OCI-LY1 (cell line): ENCODE measurements at regions not wholly inside any gene's neighbourhood (a gene's known extent, or its start where the extent isn't known, plus 50 kb on each side); places are given as distances from the start of the nearest gene placed in this dataset.

ENCODE experiments used
- H2AFZ ChIP-seq: fragments of 200-600 bp; sonication (generic), shearing (Covaris generic); 2 replicates; pipeline ENCODE4 v1.6.0; 2014; ENCODE audit warnings: antibody characterized with exemption, mild to moderate bottlenecking, low read length
- H3F3A ChIP-seq: fragments of 200-600 bp; sonication (generic), shearing (Covaris generic); 2 replicates; pipeline ENCODE4 v1.6.0; 2014; ENCODE audit warnings: mild to moderate bottlenecking, antibody characterized with exemption, low read length, moderate library complexity; ENCODE audit not compliant: insufficient read depth
- H3K27ac ChIP-seq: fragments of 200-600 bp; sonication (generic); 2 replicates; pipeline ENCODE4 v1.5.1; 2014; ENCODE audit warnings: low read length, mixed run types, mild to moderate bottlenecking, low read depth; ENCODE audit not compliant: poor library complexity, severe bottlenecking
- H3K27me3 ChIP-seq: fragments of 200-600 bp; sonication (generic); 2 replicates; pipeline ENCODE4 v1.6.0; 2014; ENCODE audit warnings: antibody characterized with exemption, mild to moderate bottlenecking, low read length, moderate library complexity; ENCODE audit not compliant: insufficient read depth
- H3K36me3 ChIP-seq: fragments of 200-600 bp; sonication (generic); 2 replicates; pipeline ENCODE4 v1.6.1; 2014; ENCODE audit warnings: mild to moderate bottlenecking, antibody characterized with exemption, low read length, moderate library complexity, mixed read lengths; ENCODE audit not compliant: insufficient read depth
- H3K4me1 ChIP-seq: fragments of 200-600 bp; sonication (generic); 2 replicates; pipeline ENCODE4 v1.5.1; 2014; ENCODE audit warnings: mild to moderate bottlenecking, low read length, moderate library complexity; ENCODE audit not compliant: insufficient read depth, severe bottlenecking
- H3K4me2 ChIP-seq: fragments of 200-600 bp; sonication (generic), shearing (Covaris generic); 2 replicates; pipeline ENCODE4 v1.6.1; 2014; ENCODE audit warnings: low read length
- H3K4me3 ChIP-seq: fragments of 200-600 bp; sonication (generic); 2 replicates; pipeline ENCODE4 v1.5.1; 2014; ENCODE audit warnings: low read length, low read depth, mild to moderate bottlenecking, mixed read lengths; ENCODE audit not compliant: poor library complexity, severe bottlenecking
- H3K79me2 ChIP-seq: fragments of 200-600 bp; shearing (Covaris generic); 2 replicates; pipeline ENCODE4 v1.6.1; 2016; ENCODE audit warnings: mixed run types, low read length, mixed read lengths; ENCODE audit not compliant: insufficient read depth
- H3K9ac ChIP-seq: fragments of 200-600 bp; sonication (generic), shearing (Covaris generic); 2 replicates; pipeline ENCODE4 v1.6.1; 2014; ENCODE audit warnings: mild to moderate bottlenecking, low read length, mixed read lengths
- H3K9me2 ChIP-seq: fragments of 200-600 bp; sonication (generic), shearing (Covaris generic); 2 replicates; pipeline ENCODE4 v1.6.1; 2014; ENCODE audit warnings: low read depth, mild to moderate bottlenecking, low read length, mixed read lengths
- H3K9me3 ChIP-seq: fragments of 200-600 bp; shearing (Covaris generic); 2 replicates; pipeline ENCODE4 v1.6.1; 2014; ENCODE audit warnings: low read length, mixed read lengths
- H4K20me1 ChIP-seq: fragments of 200-600 bp; sonication (generic), shearing (Covaris generic); 2 replicates; pipeline ENCODE4 v1.6.0; 2016; ENCODE audit warnings: mild to moderate bottlenecking, low read length; ENCODE audit not compliant: insufficient read depth
- CTCF ChIP-seq: fragments of 200-600 bp; sonication (generic), shearing (Covaris generic); IDR thresholded peaks from 2 replicates; pipeline ENCODE4 v1.5.1; 2017; ENCODE audit warnings: mild to moderate bottlenecking, antibody characterized with exemption, low read length, moderate library complexity, mixed read lengths
- EZH2 ChIP-seq: fragments of 200-600 bp; sonication (generic), shearing (Covaris generic); IDR thresholded peaks from 2 replicates; pipeline ENCODE4 v1.8.0; 2017; ENCODE audit warnings: borderline replicate concordance, mixed run types, mild to moderate bottlenecking, antibody characterized with exemption, low read length, moderate library complexity, mixed read lengths

GRCh38 chr6:55034752-55035151 is 139.6 kb upstream of the HCRTR2 start:
- Histone ChIP-seq H3K79me2 (no peaks in the 10 kb centered on the region), H3K36me3 (no peaks in the 10 kb centered on the region), H3K27me3 (no peaks in the 10 kb centered on the region), H4K20me1 (no peaks in the 10 kb centered on the region), H3K9ac (no peak overlapping the region), H2AFZ (no peak overlapping the region), H3K9me2 (no peaks in the 10 kb centered on the region), H3K4me1 (no peaks in the 10 kb centered on the region), H3K27ac (no peak overlapping the region), H3F3A (no peaks in the 10 kb centered on the region), H3K4me2 (no peak overlapping the region), H3K9me3 (no peaks in the 10 kb centered on the region), H3K4me3 (no peak overlapping the region)
- TF ChIP-seq EZH2 (no peak), CTCF (no peak)

- no peaks in the 10 kb centered on the region for H3F3A ChIP-seq
- H3K9ac ChIP-seq = no peak overlapping the region
- H3K9me2 ChIP-seq = no peaks in the 10 kb centered on the region
- no peak for TF ChIP-seq EZH2
- no peak for TF ChIP-seq CTCF
- H3K36me3 ChIP-seq = no peaks in the 10 kb centered on the region
- H4K20me1 ChIP-seq = no peaks in the 10 kb centered on the region
- H3K4me1 ChIP-seq = no peaks in the 10 kb centered on the region
- H3K9me3 ChIP-seq = no peaks in the 10 kb centered on the region
- H3K27me3 ChIP-seq = no peaks in the 10 kb centered on the region
- no peak overlapping the region for H3K4me2 ChIP-seq
- H2AFZ ChIP-seq = no peak overlapping the region
- no peaks in the 10 kb centered on the region for H3K79me2 ChIP-seq
- H3K27ac ChIP-seq = no peak overlapping the region
- H3K4me3 ChIP-seq = no peak overlapping the region
Measured at GRCh38 chr6:55040102-55040848, 134.0 kb upstream of the HCRTR2 start.

GRCh38 chr6:55046869-55047422 is 127.4 kb upstream of the HCRTR2 start:
- Histone ChIP-seq H4K20me1 (no peaks in the 10 kb centered on the region), H3K27ac (no peak overlapping the region), H3K79me2 (no peaks in the 10 kb centered on the region), H3K27me3 (no peaks in the 10 kb centered on the region), H3K36me3 (no peaks in the 10 kb centered on the region), H2AFZ (no peak overlapping the region), H3K9me3 (no peaks in the 10 kb centered on the region), H3K4me3 (no peak overlapping the region), H3K4me1 (no peaks in the 10 kb centered on the region), H3K4me2 (no peak overlapping the region), H3K9ac (no peak overlapping the region), H3F3A (no peaks in the 10 kb centered on the region), H3K9me2 (no peaks in the 10 kb centered on the region)
- TF ChIP-seq CTCF (no peak), EZH2 (no peak)
